ENCODE measurements at regions not wholly inside any gene's neighbourhood (a gene's known extent, or its start where the extent isn't known, plus 50 kb on each side); places are given as distances from the start of the nearest gene placed in this dataset.

DNA sequence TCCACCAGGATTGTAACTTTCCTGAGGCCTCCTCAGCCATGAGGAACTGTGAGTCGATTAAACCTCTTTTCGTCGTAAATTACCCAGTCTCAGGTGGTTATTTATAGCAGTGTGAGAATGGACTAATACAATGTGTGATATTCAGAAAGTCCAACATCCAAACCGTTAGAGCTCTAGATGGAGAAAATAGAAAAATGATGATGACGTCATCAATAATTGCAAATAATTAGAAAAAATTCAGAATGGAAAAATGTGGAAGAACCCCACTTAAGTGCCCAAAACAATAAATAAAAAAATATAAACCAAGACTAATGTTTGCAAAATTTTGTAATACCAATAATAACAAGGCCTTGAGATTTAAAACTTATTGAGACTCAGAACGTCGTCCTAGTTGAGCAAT is 103.0 kb upstream of the PLPPR5 start:
- Histone ChIP-seq H3K4me2 (ENCODE audit: insufficient read depth in 1 of 2, low read depth in 2 of 2, low read length in 2 of 2) (no peak overlapping the region), H3K79me1 (ENCODE audit: low read depth, low read length) (no peaks in the 10 kb centered on the region), H4K91ac (replicated peaks; ENCODE audit: insufficient read length, low read length) (no peak overlapping the region), H3K4ac (replicated peaks; ENCODE audit: insufficient read length, low read depth, low read length) (no peak overlapping the region), H2BK20ac (ENCODE audit: low read length) (no peak overlapping the region), H2BK15ac (ENCODE audit: low read length) (no peak overlapping the region), H2AK5ac (ENCODE audit: low read depth, low read length) (no peak overlapping the region), H3K79me2 (ENCODE audit: control insufficient read depth in 1 of 2, insufficient read depth in 2 of 2, low read length in 2 of 2) (no peaks in the 10 kb centered on the region), H3K9ac (replicated peaks in 1 of 4; ENCODE audit: extremely low read depth in 1 of 4, low read depth in 3 of 4, low read length in 3 of 4) (no peak overlapping the region), H3K56ac (replicated peaks; ENCODE audit: insufficient read length, low read depth, low read length) (no peak overlapping the region), H4K8ac (ENCODE audit: extremely low read depth, insufficient read depth, low read length) (no peak overlapping the region), H3K9me3 (ENCODE audit: insufficient read depth in 2 of 2, low read depth in 1 of 2, low read length in 1 of 2) (no peaks in the 10 kb centered on the region), H2BK5ac (ENCODE audit: low read depth, low read length) (no peak overlapping the region), H3K18ac (ENCODE audit: extremely low read depth, low read length) (no peak overlapping the region), H2BK120ac (replicated peaks; ENCODE audit: low read depth, low read length) (no peak overlapping the region), H3K27me3 (replicated peaks in 1 of 4; ENCODE audit: control insufficient read depth in 3 of 4, extremely low read depth in 1 of 4, insufficient read depth in 3 of 4, low read length in 3 of 4) (no peaks in the 10 kb centered on the region), H4K20me1 (replicated peaks in 1 of 2; ENCODE audit: control insufficient read depth in 1 of 2, insufficient read depth in 2 of 2, low read length in 2 of 2) (no peaks in the 10 kb centered on the region), H3K23me2 (ENCODE audit: low read depth, low read length) (no peaks in the 10 kb centered on the region), H3K23ac (ENCODE audit: insufficient read length) (no peak overlapping the region), H3K27ac (ENCODE audit: low read depth, low read length) (no peak overlapping the region), H3K14ac (ENCODE audit: insufficient read length) (no peak overlapping the region), H2AFZ (ENCODE audit: low read length) (no peak overlapping the region; the same call in 1 of the 2 replicates), H3K4me1 (replicated peaks in 1 of 4; ENCODE audit: control insufficient read depth in 3 of 4, insufficient read depth in 4 of 4, low read length in 3 of 4) (no peaks in the 10 kb centered on the region), H2BK12ac (ENCODE audit: low read depth, low read length) (no peak overlapping the region), H4K5ac (ENCODE audit: insufficient read length, low read depth, low read length) (no peak overlapping the region), H3K4me3 (ENCODE audit: extremely low read depth in 1 of 4, insufficient read depth in 2 of 4, low read depth in 3 of 4, low read length in 4 of 4) (no peak overlapping the region), H3K36me3 (ENCODE audit: control insufficient read depth in 2 of 4, insufficient read depth in 4 of 4, low read length in 3 of 4) (no peaks in the 10 kb centered on the region)
- no peak for TF ChIP-seq RXRA (IDR thresholded peaks at IDR 0.05; ENCODE audit: insufficient read depth, low read depth, low read length)
- no peak for TF ChIP-seq RFX5 (IDR thresholded peaks at IDR 0.05; ENCODE audit: borderline replicate concordance, low read depth, low read length)
- no peak for TF ChIP-seq KDM5A (IDR thresholded peaks at IDR 0.05; ENCODE audit: low read length)
- TF ChIP-seq POU5F1 (IDR thresholded peaks at IDR 0.05; ENCODE audit: low read depth, low read length) = no peak
- no peak for TF ChIP-seq GABPA (IDR thresholded peaks at IDR 0.05; ENCODE audit: borderline replicate concordance, insufficient read depth, low read length)
- no peak for TF ChIP-seq TAF1 (IDR thresholded peaks at IDR 0.05; ENCODE audit: low read depth, low read length)
- no peak for TF ChIP-seq TEAD4 (IDR thresholded peaks at IDR 0.05; ENCODE audit: low read depth, low read length)
- no peak for TF ChIP-seq POLR2AphosphoS5 (IDR thresholded peaks at IDR 0.05; ENCODE audit: low read depth, low read length)
- no peak for TF ChIP-seq SIN3A (conservative IDR thresholded peaks at IDR 0.05 in 1 of 2, IDR thresholded peaks at IDR 0.05 in 1 of 2; ENCODE audit: low read depth in 1 of 2, low read length in 2 of 2)
- TF ChIP-seq FOSL1 (IDR thresholded peaks at IDR 0.05; ENCODE audit: insufficient read depth, low read depth, low read length) = no peak
- TF ChIP-seq SUZ12 (IDR thresholded peaks at IDR 0.05; ENCODE audit: low read length) = no peak
- ChIA-PET POLR2A (ENCODE audit: partially characterized antibody) (no interaction called here), CTCF (ENCODE audit: partially characterized antibody) (no interaction called here)
- DNase-seq (ENCODE audit: low read depth in 1 of 2, low spot score in 2 of 2) (no peak), FAIRE-seq (no peak)
- 91% methylated on average over 7 of the region's 7 CpGs; no CpG with 5 or more reads in 1 of the 2 experiments for WGBS, 2 experiments (ENCODE audit: extremely low coverage in 1 of 2, insufficient coverage in 1 of 2, insufficient read length in 1 of 2, insufficient replicate concordance in 2 of 2, low coverage in 1 of 2, low lambda C conversion rate in 2 of 2, missing lambda C conversion rate in 1 of 2)
